NCI-H2107 (cell line): ENCODE measurements at regions not wholly inside any gene's neighbourhood (a gene's known extent, or its start where the extent isn't known, plus 50 kb on each side); places are given as distances from the start of the nearest gene placed in this dataset.

Experiments
- DNase-seq: peaks from one replicate; lab custom pipeline; 2025; lab: John Stamatoyannopoulos, UW

DNA sequence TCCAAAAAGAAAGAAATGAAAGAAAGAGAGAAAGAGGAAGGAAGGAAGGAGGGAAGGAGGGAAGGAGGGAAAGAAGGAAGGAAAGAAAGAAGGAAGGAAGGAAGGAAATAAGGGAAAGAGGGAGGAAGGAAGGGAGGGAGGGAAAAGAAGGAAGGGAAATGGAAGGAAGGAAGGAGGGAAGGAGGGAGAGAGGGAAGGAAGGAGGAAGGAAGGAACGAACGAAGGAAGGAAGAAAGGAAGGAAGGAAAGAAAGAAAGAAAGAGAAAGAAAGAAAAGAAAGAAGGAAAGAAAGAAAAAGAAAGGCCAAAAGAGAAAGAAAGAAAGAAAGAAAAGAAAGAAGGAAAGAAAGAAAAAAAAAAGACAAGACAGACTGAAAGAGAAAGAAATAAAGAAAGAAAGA, 263.9 kb upstream of the ATP10B start:
- DNase-seq: no peak

DNA sequence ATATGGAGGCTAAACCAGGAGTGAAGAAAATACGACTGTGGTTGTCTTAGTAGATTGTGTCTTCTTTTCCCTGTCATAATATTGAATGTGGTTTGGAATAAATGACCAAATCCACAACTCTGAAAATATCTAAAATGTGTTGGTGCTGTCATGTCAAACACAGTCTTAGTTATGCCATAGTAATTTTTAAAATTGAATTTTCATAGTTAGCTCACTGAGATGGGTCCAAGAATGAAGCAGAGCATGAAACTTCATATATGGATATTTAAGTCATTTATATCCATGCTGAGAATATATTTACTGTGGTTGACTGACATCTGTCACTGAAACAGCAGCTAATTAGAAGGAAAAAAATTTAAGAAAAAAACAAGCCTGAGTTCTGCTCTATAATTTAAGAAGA, 260.4 kb upstream of the ATP10B start:
- DNase-seq: no peak

DNA sequence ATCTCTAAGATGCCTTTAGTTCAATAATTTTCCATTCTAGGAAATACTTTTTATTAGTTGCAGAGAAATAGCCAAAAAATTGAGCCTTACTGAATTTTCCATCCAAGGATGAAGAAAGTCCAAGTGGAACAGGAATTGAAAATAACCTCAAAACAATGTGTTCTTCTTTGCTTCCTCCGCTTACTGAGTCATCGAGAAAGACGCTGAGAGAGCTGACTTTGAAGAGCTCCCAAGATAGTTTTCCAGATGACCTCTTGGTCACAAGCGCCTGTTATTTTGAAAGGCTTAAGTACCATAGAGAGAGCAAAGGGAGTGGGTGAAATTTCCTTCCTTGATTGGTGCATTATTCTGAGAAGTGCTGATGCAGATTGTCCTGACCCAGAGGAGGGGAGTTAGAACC, 253.5 kb upstream of the ATP10B start:
- DNase-seq: no peak

DNA sequence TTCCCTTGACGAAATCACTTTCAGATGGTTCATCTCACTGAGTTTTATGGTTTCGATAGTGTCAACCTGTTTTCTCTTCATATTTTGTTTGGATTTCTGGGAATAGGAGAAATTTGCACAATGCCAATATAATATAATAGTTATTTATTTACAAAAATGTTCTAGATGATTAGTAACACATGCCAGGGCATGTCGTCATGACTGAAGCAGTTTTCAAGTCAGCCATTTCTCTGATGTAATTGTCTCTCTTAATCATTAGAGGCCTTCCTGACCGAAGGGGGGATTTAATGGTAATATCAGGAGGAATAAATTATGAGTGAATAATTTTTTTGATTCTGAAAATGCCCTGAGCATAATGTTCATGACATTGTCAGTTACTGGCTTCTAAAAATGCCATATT, 246.5 kb upstream of the ATP10B start:
- DNase-seq: no peak

DNA sequence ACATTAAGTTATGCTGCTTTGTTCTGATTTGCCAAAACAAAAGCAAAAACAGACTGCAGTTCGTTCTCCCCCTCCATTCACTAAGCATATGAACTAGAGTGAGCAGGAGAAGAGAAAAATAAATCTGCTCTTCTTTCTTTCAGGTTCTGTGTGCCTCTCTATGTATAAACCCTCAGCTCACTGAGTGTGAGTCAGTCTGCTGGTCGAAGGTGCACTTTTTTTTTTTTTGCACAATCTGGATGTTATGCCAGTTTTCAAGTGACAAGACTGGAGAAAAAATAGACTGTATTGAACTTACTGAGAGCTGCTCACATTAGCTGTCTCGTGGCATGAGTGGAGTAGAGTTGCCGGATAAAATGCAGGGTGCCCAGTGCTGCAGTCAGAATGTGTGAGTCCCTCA, 244.6 kb upstream of the ATP10B start:
- no peak for DNase-seq

DNA sequence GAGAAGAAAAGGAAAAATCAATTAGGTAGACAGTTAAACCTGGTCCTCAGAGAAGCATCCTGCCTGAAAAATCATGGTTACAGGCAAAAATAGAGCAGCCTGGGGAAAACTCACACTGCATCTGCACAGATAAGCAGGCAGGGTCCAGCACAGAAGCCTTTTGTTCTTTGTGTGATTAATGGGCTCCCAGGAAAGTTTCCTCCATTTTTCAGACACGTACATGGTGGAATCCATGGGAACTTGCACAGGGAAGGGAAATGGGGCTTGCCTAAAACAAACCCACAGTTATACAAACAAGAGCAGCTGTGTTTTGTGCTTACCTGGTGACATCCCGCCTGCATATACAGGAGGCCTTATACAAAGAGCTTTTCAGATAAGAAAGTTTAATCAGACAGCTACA, 243.9 kb upstream of the ATP10B start:
- no peak for DNase-seq

DNA sequence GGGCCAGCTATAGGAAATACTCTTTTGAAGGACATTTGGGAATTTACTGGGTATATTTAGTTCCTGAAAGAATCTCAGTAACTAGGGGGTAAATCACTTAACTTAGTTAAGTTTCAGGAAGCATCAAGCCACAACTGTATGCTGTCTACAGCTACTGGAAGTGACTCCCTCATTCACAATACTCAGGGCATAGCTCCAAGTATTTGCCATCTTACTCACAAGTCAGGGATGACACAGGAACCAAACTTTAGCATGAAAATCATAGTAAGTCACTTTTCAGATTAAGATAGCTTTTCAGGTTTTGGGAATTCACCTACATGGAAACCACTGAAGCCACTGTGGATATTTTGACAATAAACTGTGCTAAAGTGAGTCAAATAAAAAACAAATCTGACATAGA, 242.4 kb upstream of the ATP10B start:
- DNase-seq: no peak

DNA sequence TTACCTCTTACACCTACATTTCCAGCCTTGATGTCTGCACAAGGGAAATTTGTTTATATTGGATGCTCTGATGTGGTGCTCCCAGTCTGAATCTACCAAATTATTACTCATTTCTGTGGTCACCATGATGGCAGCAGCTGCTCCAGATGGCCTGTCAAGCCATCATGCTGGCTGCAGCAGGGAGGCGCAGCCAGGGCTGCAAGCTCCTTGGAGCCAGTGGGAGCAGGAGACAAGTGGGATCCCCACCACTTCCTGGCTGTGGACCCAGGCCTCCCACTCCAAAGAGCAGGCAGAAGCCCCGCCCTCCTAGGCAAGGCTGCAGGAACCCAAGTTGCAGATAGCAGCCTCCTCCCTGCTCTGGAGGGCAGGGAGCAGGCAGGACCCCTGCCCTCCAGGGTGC, 241.1 kb upstream of the ATP10B start:
- no peak for DNase-seq

DNA sequence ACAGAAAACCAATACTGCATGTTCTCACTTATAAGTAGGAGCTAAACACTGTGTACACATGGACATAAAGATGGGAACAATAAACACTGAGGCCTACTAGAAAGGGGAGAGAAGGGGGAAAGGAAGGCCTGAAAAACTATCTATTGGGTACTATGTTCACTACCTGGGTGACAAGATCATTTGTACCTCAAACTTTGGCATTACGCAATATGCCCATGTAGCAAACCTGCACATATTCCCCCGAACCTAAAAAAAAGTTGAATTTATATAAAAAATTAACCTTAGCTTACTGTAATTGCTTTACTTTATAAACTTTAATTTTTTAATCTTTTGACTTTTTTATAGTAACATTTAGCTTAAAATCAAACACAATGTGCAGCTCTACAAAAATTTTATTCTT, 237.6 kb upstream of the ATP10B start:
- no peak for DNase-seq

DNA sequence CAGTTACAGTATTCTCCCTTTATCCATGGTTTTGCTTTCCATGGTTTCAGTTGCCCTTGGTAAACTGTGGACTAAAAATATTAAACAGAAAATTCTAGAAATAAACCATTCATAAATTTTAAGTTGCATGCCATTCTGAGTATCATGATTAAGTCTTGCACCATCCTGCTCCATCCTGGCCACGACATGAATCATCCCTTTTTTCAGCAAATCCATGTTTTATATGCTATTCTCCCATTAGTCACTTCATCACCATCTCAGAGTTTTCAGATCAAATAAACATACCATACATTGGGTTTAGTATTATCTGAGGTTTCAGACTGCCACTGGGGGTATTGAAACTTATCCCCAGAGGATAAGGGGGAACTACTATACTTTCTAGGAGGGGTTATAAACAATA, 234.4 kb upstream of the ATP10B start:
- DNase-seq: no peak

DNA sequence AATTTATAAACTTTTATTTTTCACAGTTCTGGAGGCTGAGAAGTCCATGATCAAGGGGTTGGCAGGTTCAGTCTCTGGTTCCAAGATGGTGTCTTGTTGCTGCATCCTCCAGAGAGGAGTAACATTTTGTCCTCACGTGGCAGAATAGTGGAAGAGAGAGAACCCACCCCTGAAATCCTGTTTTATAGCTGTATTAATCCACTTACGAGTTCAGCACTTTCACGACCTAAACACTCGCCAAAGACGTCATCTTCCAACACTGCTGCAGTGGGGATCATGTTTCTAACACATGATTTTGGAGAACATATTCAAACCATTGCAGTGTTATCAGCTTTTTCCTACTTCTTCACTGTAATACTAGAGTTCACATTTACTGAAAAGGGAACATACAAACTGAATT, 233.0 kb upstream of the ATP10B start:
- DNase-seq: no peak

DNA sequence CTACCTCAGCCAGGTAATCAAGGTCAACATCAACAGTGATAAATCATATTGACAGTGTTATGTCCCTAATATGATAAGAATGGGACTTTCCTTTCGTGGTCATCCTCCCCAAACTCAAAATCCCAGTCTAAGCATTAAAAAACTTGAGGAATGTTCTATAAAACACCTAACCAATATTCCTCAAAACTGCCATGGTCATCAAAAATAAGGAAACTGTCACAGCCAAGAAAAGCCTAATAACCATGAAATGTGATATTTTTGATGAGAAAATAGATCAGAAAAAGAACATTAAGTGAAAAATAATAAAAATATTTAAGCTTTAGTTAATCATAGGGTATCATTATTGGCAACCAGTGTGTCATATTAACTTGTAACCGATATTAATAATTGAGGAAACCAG, 232.1 kb upstream of the ATP10B start:
- DNase-seq: no peak

DNA sequence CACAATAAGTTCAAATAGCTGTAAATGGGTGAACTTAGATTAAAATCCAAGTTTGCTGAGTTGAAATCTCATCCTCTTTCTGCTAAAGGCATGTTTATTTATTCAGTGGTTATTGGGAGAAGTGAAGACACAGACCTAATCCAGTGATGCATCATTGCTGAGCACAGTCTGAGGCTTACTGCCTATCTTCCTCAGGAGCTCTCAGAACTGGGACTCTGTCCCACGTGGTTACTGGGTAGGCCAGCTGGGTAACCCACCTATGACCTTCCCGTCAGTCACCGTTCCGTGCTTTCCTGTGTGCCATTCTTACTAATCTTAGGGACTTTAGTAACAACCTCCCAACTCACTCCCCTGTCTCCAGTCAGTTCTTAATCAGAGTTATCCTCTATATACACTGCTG, 226.8 kb upstream of the ATP10B start:
- DNase-seq: no peak

DNA sequence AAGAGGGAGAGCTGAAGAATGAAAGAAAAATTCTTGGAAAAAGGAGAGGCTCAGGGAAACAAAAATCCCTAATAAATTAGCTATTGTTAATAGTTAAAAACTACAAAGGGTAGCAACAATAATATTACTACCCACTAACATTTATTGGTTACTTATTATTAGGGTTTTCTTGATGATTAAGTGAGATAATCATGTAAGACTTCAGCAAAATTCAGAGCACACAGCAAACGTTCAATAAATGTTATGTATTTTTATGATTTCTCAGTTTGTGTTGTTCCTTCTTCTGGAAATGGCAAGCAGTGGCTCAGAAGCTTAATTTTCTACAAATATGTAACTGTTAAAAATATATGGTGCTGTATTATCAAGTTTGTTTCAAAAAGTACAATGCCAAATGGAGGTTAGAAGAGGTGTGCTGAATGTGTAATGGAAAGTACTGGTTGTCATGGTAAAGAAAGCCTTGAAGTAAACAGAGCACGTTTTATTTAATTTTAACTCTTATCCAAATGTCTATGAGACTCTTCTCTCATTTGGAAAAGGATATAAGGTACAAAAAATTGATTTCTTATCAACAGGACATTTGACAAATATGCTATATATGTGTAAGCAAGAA, 226.0 kb upstream of the ATP10B start:
- DNase-seq: no peak

DNA sequence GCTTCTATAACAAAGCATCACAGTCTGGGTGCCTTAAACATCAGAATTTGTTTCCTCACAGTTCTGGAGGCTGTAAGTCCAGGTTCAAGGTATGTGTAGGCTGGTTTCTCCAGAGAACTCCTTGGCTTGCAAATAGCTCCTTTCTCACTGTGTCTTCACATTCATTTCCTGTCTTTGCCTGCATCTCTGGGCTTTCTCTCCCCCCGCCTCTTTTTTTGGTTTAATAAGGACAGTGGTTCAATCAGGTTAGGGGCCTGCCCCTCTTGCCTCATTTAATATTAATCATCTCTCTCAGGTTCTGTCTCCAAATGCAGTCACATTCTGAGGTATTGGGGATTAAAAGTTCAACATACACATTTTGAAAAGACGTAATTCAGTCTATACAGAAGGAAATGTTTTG, 225.5 kb upstream of the ATP10B start:
- DNase-seq: no peak

DNA sequence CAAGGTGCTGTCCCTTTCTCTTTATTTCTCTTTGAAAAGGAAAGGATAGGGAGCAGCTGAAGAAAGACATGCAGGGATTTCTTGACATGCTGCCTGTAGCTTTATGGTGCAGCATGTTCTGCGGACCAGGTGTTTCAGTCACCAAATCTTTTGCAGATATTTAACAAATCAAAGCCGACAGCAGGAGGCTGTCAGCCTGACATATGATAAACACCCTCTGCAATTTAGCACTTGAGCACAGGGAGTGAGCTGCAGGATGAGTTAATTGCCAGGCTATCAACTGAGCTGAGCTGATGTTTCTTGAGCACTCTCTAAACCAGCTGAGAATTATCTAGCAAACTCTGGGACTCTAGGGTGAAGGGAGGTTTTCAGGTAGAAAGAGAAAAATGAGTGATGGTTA, 212.8 kb upstream of the ATP10B start:
- DNase-seq: no peak

DNA sequence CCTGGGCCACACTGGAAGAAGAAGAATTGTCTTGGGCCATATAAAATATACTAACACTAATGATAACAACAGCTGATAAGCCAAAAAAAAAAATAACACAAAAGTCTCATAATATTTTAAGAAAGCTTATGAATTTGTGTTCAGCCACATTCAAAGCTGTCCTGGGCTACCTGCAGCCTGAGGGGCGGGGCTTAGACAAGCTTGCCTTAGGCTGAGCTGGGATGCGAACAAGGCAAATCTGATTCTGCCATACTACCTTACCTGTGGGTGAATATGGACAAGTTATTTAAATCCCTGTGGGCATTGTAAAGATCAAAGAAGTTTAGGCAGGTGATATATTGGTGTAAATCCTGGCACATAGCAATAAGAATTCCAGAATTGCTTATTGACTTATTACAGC, 212.3 kb upstream of the ATP10B start:
- no peak for DNase-seq

DNA sequence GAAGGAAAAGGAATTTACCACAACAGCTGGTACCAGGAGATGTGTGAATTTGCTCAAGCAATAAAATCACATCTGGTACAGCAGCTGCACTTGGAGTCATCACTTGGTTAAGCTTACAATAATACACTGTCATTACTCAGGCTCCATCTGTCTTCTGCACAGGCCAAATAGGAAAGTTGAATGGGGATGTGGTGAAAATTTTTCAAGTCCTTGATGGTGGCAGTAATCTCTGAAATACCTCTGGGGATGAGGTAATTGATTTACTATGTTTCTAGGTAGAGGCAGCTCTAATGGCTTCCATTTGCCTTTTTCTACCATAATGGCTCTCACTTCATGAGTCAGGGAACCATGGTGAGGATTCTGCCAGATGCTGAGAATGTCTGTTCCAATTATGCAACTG, 206.8 kb upstream of the ATP10B start:
- no peak for DNase-seq

DNA sequence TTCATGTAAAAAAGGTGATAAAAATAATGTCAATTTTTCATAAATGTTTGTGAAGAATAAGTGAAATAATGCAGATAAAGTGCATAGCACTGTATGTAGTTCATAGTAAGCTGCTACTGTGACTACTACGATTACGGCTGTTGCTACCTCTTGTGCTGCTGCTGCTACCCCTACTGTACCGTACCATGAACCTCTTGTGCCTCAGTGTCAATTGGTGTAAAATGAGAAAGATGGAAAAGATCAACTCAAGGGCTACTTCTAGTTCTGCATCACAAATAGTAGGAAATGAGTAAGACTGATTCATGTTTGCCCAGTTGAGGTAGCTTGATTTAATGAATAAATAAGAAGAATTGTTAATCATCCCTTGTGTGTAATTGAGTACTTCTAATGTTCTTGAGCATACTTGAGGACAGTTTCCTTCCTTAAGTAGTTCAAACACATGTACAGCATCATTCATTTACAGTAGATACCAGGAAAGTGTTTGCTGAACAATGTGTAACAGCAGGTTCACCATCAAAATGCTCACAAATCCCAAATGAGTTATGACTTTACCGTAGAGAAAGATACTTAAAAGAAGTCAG, 200.0 kb upstream of the ATP10B start:
- DNase-seq: no peak

DNA sequence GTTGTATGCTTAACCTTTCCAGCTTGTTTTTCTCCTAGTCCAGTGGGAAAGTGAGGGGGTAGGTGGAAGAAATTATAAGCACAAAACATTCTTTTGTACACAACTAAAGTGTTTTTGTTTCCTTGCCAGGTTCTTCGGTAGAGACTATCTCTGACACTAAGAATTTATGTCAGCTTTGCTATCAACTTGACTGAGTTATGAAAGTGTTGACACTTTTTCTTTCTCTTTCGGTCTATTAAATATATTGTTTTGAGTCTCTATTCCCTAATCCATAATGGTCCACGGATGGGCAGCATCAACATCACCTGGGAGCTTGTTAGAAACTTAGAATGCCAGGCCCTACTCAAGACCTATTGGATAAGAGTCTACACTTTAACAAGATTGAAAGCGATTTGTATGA, 195.0 kb upstream of the ATP10B start:
- DNase-seq: no peak

DNA sequence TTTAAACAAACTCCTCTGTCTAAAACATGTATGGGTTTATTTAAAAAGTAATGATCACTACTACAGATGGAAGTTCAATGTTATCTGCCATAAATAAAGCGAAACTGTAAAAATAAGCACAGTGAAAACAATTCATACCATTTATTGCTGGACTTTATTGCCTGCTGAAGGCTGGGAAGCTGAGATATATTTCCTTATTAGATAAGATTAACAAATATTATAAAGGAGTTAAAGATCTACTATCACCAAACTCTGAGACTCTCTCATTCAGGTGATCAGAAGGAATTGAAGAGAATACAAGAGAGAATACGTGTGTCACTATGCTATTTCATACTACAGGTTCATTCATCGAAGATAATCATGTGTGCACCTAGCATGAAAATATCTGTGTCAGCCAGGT, 190.9 kb upstream of the ATP10B start:
- no peak for DNase-seq

DNA sequence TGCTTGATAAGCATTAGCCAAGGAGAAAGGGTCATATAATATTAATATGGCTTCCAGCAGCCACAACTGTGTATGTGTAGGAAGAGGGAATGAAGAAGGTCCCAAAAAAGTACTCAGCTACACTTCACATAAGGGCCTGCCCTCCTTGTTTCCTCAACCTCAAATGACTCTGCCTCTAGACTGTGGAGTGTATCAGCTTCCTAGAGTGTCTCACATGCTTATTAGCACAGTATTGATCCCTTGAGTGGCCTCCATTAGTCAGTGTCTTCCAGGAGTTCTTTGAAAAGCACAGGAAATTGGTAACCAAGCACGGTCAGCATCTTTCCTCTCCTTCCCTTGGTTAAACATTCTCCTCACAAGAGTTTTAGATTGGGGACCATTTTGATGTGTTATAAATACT, 190.4 kb upstream of the ATP10B start:
- DNase-seq: no peak

DNA sequence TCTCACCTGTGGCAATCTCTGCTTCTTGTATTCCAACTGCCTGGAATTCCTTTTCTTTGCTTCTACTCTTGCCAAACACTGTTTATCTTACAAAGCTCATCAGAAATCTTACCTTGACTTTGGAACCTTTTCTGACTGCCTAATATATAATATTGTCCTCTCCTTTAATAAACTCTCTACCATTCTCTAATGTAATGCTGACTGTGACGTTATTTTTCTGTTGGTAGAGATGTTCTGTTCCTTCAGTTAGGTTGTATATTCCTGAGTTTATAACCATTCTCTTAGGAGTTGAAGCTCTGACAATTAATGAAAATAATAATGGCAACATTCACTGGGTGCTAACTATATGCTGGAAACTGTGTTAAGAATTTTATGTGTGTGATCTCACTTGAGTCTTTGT, 188.8 kb upstream of the ATP10B start:
- no peak for DNase-seq

DNA sequence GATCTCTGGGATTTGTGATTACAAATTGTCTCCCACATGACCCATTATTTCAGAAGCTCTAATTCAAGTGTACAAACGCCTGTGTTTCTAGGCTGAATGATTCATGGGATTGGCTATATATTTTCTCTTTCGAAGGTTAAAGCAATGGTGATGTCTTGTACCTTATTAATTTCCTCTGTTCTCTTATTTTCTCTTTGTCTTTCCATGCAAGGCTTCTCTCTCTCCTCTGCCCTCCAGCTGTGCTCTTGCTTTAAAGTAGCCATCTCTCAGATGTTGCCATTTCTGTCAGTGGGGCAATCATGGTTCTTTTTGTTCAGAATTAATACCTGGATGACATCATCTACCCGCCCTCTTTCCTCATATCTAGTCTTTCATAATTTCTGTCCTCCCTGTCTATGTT, 184.3 kb upstream of the ATP10B start:
- no peak for DNase-seq

DNA sequence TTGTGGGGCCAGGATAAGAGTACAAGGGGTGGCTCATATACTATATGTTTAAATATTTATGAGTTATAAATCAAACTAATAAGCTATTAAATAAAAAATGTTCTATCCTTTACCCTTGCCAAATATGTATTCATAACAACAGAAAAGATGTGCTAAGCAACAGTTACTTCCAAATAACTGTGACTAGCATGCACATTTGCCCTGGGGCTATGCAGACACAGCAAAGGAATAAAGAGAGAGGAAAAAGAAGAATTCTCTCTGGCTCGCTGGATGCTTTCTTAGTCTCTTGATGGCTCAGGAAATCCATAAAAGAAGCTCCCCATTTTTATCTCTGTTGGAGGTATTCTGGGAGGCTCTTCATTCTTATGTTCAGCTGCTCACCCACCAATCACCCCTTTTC, 182.4 kb upstream of the ATP10B start:
- no peak for DNase-seq
